ENCODE measurements at regions not wholly inside any gene's neighbourhood (a gene's known extent, or its start where the extent isn't known, plus 50 kb on each side); places are given as distances from the start of the nearest gene placed in this dataset.

- TF ChIP-seq CTCF (IDR thresholded peaks at IDR 0.05; ENCODE audit: poor library complexity) = no peak
- TF ChIP-seq EZH2phosphoT487 (IDR thresholded peaks at IDR 0.05; ENCODE audit: low read depth, severe bottlenecking, unreplicated experiment) = no peak
- no peak for TF ChIP-seq EZH2 (IDR thresholded peaks at IDR 0.05; ENCODE audit: borderline replicate concordance)
- 1% methylated on average over 39 of the region's 58 CpGs for WGBS (ENCODE audit: low lambda C conversion rate, missing lambda C conversion rate)
- Histone ChIP-seq H3K27ac (no peak overlapping the region), H3K9me2 (replicated peaks; ENCODE audit: insufficient read depth) (no peaks in the 10 kb centered on the region), H3K9me3 (ENCODE audit: low read depth) (no peaks in the 10 kb centered on the region), H3K4me1 (ENCODE audit: insufficient read depth) (peaks cover 42% of the 10 kb centered on the region), H3K79me2 (no peaks in the 10 kb centered on the region), H3K4me2 (peak overlapping the region; percentile 96), H3K4me3 (peak overlapping the region; percentile 77), H2AFZ (peak overlapping the region; percentile 64), H4K20me1 (ENCODE audit: insufficient read depth, poor library complexity, severe bottlenecking) (no peaks in the 10 kb centered on the region), H3K27me3 (peaks cover 71% of the 10 kb centered on the region), H3K36me3 (replicated peaks; ENCODE audit: insufficient read depth, low read depth) (no peaks in the 10 kb centered on the region)
- DNase-seq (ENCODE audit: low spot score) = peak; percentile 17
These were observed 245.9 kb upstream of the TOPAZ1 start for GRCh38 chr3:43995547-43996378.

GRCh38 chr3:43996379-43997301 lies 245.0 kb upstream of the TOPAZ1 start:
- H2AFZ ChIP-seq = peak overlapping the region; percentile 64
- H3K9me3 ChIP-seq (ENCODE audit: low read depth) = no peaks in the 10 kb centered on the region
- H3K79me2 ChIP-seq = no peaks in the 10 kb centered on the region
- no peaks in the 10 kb centered on the region for H4K20me1 ChIP-seq (ENCODE audit: insufficient read depth, poor library complexity, severe bottlenecking)
- peak; percentile 73 for TF ChIP-seq EZH2phosphoT487 (IDR thresholded peaks at IDR 0.05; ENCODE audit: low read depth, severe bottlenecking, unreplicated experiment)
- peak; percentile 49 for TF ChIP-seq CTCF (IDR thresholded peaks at IDR 0.05; ENCODE audit: poor library complexity)
- peak; percentile 80 for TF ChIP-seq EZH2 (IDR thresholded peaks at IDR 0.05; ENCODE audit: borderline replicate concordance)
- H3K4me1 ChIP-seq (ENCODE audit: insufficient read depth) = peaks cover 42% of the 10 kb centered on the region
- peak overlapping the region; percentile 77 for H3K4me3 ChIP-seq
- H3K27ac ChIP-seq = peak overlapping the region; percentile 39
- H3K27me3 ChIP-seq = peaks cover 76% of the 10 kb centered on the region
- DNase-seq (ENCODE audit: low spot score) = peak; percentile 74
- 2% methylated on average over 71 of the region's 71 CpGs for WGBS (ENCODE audit: low lambda C conversion rate, missing lambda C conversion rate)
- H3K36me3 ChIP-seq (replicated peaks; ENCODE audit: insufficient read depth, low read depth) = no peaks in the 10 kb centered on the region
- H3K4me2 ChIP-seq = peak overlapping the region; percentile 96
- H3K9me2 ChIP-seq (replicated peaks; ENCODE audit: insufficient read depth) = no peaks in the 10 kb centered on the region

- H2AFZ ChIP-seq = peak overlapping the region; percentile 80
These were observed 244.4 kb upstream of the TOPAZ1 start for GRCh38 chr3:43997316-43997715.

More at GRCh38 chr3:43997316-43997715, 244.4 kb upstream of the TOPAZ1 start:
- no peak for DNase-seq (ENCODE audit: low spot score)
- H3K27ac ChIP-seq = peak overlapping the region; percentile 39
- no peak for TF ChIP-seq EZH2 (IDR thresholded peaks at IDR 0.05; ENCODE audit: borderline replicate concordance)
- no peak for TF ChIP-seq CTCF (IDR thresholded peaks at IDR 0.05; ENCODE audit: poor library complexity)
- peaks cover 42% of the 10 kb centered on the region for H3K4me1 ChIP-seq (ENCODE audit: insufficient read depth)
- H3K9me3 ChIP-seq (ENCODE audit: low read depth) = no peaks in the 10 kb centered on the region
- peak overlapping the region; percentile 96 for H3K4me2 ChIP-seq
- no peaks in the 10 kb centered on the region for H3K36me3 ChIP-seq (replicated peaks; ENCODE audit: insufficient read depth, low read depth)
- no peaks in the 10 kb centered on the region for H3K9me2 ChIP-seq (replicated peaks; ENCODE audit: insufficient read depth)
- 4% methylated on average over 12 of the region's 12 CpGs for WGBS (ENCODE audit: low lambda C conversion rate, missing lambda C conversion rate)
- no peaks in the 10 kb centered on the region for H4K20me1 ChIP-seq (ENCODE audit: insufficient read depth, poor library complexity, severe bottlenecking)
- peaks cover 82% of the 10 kb centered on the region for H3K27me3 ChIP-seq
- H3K4me3 ChIP-seq = peak overlapping the region; percentile 8
- no peaks in the 10 kb centered on the region for H3K79me2 ChIP-seq

All from hepatocyte (in vitro differentiated cells).